ENCODE measurements at regions not wholly inside any gene's neighbourhood (a gene's known extent, or its start where the extent isn't known, plus 50 kb on each side); places are given as distances from the start of the nearest gene placed in this dataset.

GRCh38 chr20:24314053-24314452 lies 155.4 kb upstream of the SYNDIG1 start:
- TF ChIP-seq NFIC (IDR thresholded peaks at IDR 0.05) (no peak), CREB1 (IDR thresholded peaks at IDR 0.05; ENCODE audit: low read depth) (no peak), EP300 (IDR thresholded peaks at IDR 0.05; ENCODE audit: borderline replicate concordance) (no peak), USF1 (IDR thresholded peaks at IDR 0.05) (no peak), YY1 (IDR thresholded peaks at IDR 0.05; ENCODE audit: low read depth) (no peak), MAX (IDR thresholded peaks at IDR 0.05) (no peak), TEAD4 (IDR thresholded peaks at IDR 0.05) (no peak), TAF1 (IDR thresholded peaks at IDR 0.05; ENCODE audit: low read depth) (no peak), REST (IDR thresholded peaks at IDR 0.05; ENCODE audit: low read depth) (no peak), EGR1 (IDR thresholded peaks at IDR 0.05) (no peak), RAD21 (IDR thresholded peaks at IDR 0.05; ENCODE audit: low read depth) (no peak)

Measured in Ishikawa (cell line).